ENCODE measurements at regions not wholly inside any gene's neighbourhood (a gene's known extent, or its start where the extent isn't known, plus 50 kb on each side); places are given as distances from the start of the nearest gene placed in this dataset.

- Histone ChIP-seq H3F3A (ENCODE audit: insufficient read depth, low read length, poor library complexity, severe bottlenecking) (no peaks in the 10 kb centered on the region), H3K4me2 (ENCODE audit: low read length) (no peak overlapping the region), H3K27ac (ENCODE audit: low read length) (no peak overlapping the region), H3K79me2 (replicated peaks; ENCODE audit: insufficient read depth, low read length) (no peaks in the 10 kb centered on the region), H3K4me3 (ENCODE audit: low read length) (no peak overlapping the region), H3K9me2 (ENCODE audit: insufficient read depth, low read length) (no peaks in the 10 kb centered on the region), H3K27me3 (ENCODE audit: insufficient read depth, low read depth, low read length) (no peaks in the 10 kb centered on the region), H2AFZ (ENCODE audit: low read depth, low read length) (no peak overlapping the region), H3K9me3 (ENCODE audit: low read length) (no peaks in the 10 kb centered on the region), H3K9ac (ENCODE audit: low read length) (no peak overlapping the region), H4K20me1 (ENCODE audit: insufficient read depth) (no peaks in the 10 kb centered on the region), H3K36me3 (ENCODE audit: insufficient read depth, low read length) (no peaks in the 10 kb centered on the region)
- TF ChIP-seq EP300 (conservative IDR thresholded peaks at IDR 0.05; ENCODE audit: poor library complexity, severe bottlenecking): no peak
- TF ChIP-seq TAF1 (IDR thresholded peaks at IDR 0.05; ENCODE audit: low read depth): no peak
- no peak for TF ChIP-seq CTCF (IDR thresholded peaks at IDR 0.05; ENCODE audit: poor library complexity, severe bottlenecking)
- no peak for TF ChIP-seq POLR2AphosphoS5 (IDR thresholded peaks at IDR 0.05)
- no peak for TF ChIP-seq SMC3 (conservative IDR thresholded peaks at IDR 0.05; ENCODE audit: poor library complexity)
- no peak for TF ChIP-seq EZH2 (IDR thresholded peaks at IDR 0.05; ENCODE audit: borderline replicate concordance, insufficient read depth, low read length, poor library complexity, severe bottlenecking)
- TF ChIP-seq RAD21 (conservative IDR thresholded peaks at IDR 0.05): no peak
- TF ChIP-seq MXI1 (conservative IDR thresholded peaks at IDR 0.05; ENCODE audit: poor library complexity, severe bottlenecking): no peak
- TF ChIP-seq, protein P1, sequence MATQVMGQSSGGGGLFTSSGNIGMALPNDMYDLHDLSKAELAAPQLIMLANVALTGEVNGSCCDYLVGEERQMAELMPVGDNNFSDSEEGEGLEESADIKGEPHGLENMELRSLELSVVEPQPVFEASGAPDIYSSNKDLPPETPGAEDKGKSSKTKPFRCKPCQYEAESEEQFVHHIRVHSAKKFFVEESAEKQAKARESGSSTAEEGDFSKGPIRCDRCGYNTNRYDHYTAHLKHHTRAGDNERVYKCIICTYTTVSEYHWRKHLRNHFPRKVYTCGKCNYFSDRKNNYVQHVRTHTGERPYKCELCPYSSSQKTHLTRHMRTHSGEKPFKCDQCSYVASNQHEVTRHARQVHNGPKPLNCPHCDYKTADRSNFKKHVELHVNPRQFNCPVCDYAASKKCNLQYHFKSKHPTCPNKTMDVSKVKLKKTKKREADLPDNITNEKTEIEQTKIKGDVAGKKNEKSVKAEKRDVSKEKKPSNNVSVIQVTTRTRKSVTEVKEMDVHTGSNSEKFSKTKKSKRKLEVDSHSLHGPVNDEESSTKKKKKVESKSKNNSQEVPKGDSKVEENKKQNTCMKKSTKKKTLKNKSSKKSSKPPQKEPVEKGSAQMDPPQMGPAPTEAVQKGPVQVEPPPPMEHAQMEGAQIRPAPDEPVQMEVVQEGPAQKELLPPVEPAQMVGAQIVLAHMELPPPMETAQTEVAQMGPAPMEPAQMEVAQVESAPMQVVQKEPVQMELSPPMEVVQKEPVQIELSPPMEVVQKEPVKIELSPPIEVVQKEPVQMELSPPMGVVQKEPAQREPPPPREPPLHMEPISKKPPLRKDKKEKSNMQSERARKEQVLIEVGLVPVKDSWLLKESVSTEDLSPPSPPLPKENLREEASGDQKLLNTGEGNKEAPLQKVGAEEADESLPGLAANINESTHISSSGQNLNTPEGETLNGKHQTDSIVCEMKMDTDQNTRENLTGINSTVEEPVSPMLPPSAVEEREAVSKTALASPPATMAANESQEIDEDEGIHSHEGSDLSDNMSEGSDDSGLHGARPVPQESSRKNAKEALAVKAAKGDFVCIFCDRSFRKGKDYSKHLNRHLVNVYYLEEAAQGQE (IDR thresholded peaks at IDR 0.05; ENCODE audit: borderline replicate concordance): no peak
Observed at GRCh38 chr12:125971981-125972380, 906.7 kb downstream of the AACS start.

GRCh38 chr12:125978286-125978685, 913.1 kb downstream of the AACS start:
- Histone ChIP-seq H3K79me2 (replicated peaks; ENCODE audit: insufficient read depth, low read length) (no peaks in the 10 kb centered on the region), H3K4me3 (ENCODE audit: low read length) (no peak overlapping the region), H3K27ac (ENCODE audit: low read length) (peak overlapping the region; percentile 9), H3K4me2 (ENCODE audit: low read length) (no peak overlapping the region), H3F3A (ENCODE audit: insufficient read depth, low read length, poor library complexity, severe bottlenecking) (no peaks in the 10 kb centered on the region), H3K9me2 (ENCODE audit: insufficient read depth, low read length) (no peaks in the 10 kb centered on the region), H2AFZ (ENCODE audit: low read depth, low read length) (no peak overlapping the region), H3K36me3 (ENCODE audit: insufficient read depth, low read length) (no peaks in the 10 kb centered on the region), H3K27me3 (ENCODE audit: insufficient read depth, low read depth, low read length) (no peaks in the 10 kb centered on the region), H3K9me3 (ENCODE audit: low read length) (no peaks in the 10 kb centered on the region), H4K20me1 (ENCODE audit: insufficient read depth) (no peaks in the 10 kb centered on the region), H3K9ac (ENCODE audit: low read length) (no peak overlapping the region)
- TF ChIP-seq RAD21 (conservative IDR thresholded peaks at IDR 0.05): no peak
- TF ChIP-seq TAF1 (IDR thresholded peaks at IDR 0.05; ENCODE audit: low read depth): no peak
- no peak for TF ChIP-seq POLR2AphosphoS5 (IDR thresholded peaks at IDR 0.05)
- TF ChIP-seq SMC3 (conservative IDR thresholded peaks at IDR 0.05; ENCODE audit: poor library complexity): no peak
- no peak for TF ChIP-seq MXI1 (conservative IDR thresholded peaks at IDR 0.05; ENCODE audit: poor library complexity, severe bottlenecking)
